ENCODE measurements at regions not wholly inside any gene's neighbourhood (a gene's known extent, or its start where the extent isn't known, plus 50 kb on each side); places are given as distances from the start of the nearest gene placed in this dataset.

- no peak for TF ChIP-seq REST (IDR thresholded peaks at IDR 0.05; ENCODE audit: insufficient read depth in 1 of 2, low read depth in 2 of 2, low read length in 2 of 2)
- no peak for TF ChIP-seq TAF1 (IDR thresholded peaks at IDR 0.05; ENCODE audit: borderline replicate concordance, insufficient read depth, low read length)
- no peak for TF ChIP-seq POLR2AphosphoS5 (IDR thresholded peaks at IDR 0.05; ENCODE audit: low read depth, low read length)
Measured at GRCh38 chr9:82650368-82650767, 412.6 kb downstream of the RASEF start.

Data from PFSK-1 (cell line).